Astrocyte (in vitro differentiated cells and primary cell): ENCODE measurements at regions not wholly inside any gene's neighbourhood (a gene's known extent, or its start where the extent isn't known, plus 50 kb on each side); places are given as distances from the start of the nearest gene placed in this dataset.
"Not testable (repeated sequence)": the region's sequence is repeated elsewhere in the genome, so short reads cannot be mapped to it uniquely, and the experiment has no call there.

Source experiments
- DNase-seq: peaks from one replicate; pipeline ENCODE4 v3.0.0-alpha.2; 2010; ENCODE audit warnings: low read depth
- FAIRE-seq: peaks from 2 replicates; lab custom pipeline; 2011; peaks lifted over from hg19 to GRCh38; lab: Jason Lieb, UNC
- H2AFZ ChIP-seq: 2 replicates; pipeline ENCODE4 v1.6.0; 2012; ENCODE audit warnings: low read depth, low read length, inconsistent platforms
- H3K27ac ChIP-seq: 2 replicates; pipeline ENCODE4 v1.5.1; 2011; ENCODE audit warnings: low read depth, low read length, inconsistent platforms
- H3K27me3 ChIP-seq: 2 replicates; pipeline ENCODE4 v1.6.0; 2011; ENCODE audit warnings: low read length, inconsistent platforms; ENCODE audit not compliant: insufficient read depth
- H3K36me3 ChIP-seq: 2 replicates; pipeline ENCODE4 v1.5.1; 2011; ENCODE audit warnings: low read length, inconsistent platforms; ENCODE audit not compliant: insufficient read depth
- H3K4me1 ChIP-seq: 2 replicates; pipeline ENCODE4 v1.5.1; 2011; ENCODE audit warnings: low read length, inconsistent platforms; ENCODE audit not compliant: insufficient read depth
- H3K4me2 ChIP-seq: 2 replicates; pipeline ENCODE4 v1.6.0; 2012; ENCODE audit warnings: low read length, inconsistent platforms
- H3K4me3 ChIP-seq: 2 replicates; pipeline ENCODE4 v1.5.1; 2011; ENCODE audit warnings: low read depth, mild to moderate bottlenecking, low read length, inconsistent platforms; ENCODE audit not compliant: insufficient read depth
- H3K79me2 ChIP-seq: 2 replicates; pipeline ENCODE4 v1.6.0; 2012; ENCODE audit warnings: mild to moderate bottlenecking, low read length, inconsistent platforms; ENCODE audit not compliant: insufficient read depth
- H3K9ac ChIP-seq: 2 replicates; pipeline ENCODE4 v1.6.0; 2012; ENCODE audit warnings: mild to moderate bottlenecking, low read length, inconsistent platforms
- H3K9me3 ChIP-seq: 2 replicates; pipeline ENCODE4 v1.5.1; 2012; ENCODE audit warnings: low read depth, mild to moderate bottlenecking, low read length, inconsistent platforms; ENCODE audit not compliant: insufficient read depth
- H4K20me1 ChIP-seq: 2 replicates; pipeline ENCODE4 v1.6.0; 2012; ENCODE audit warnings: low read length, inconsistent platforms; ENCODE audit not compliant: insufficient read depth
- H3K27ac Mint-ChIP-seq: one replicate; pipeline ENCODE4 v1.8.0; 2021; ENCODE audit warnings: mild to moderate bottlenecking, mixed read lengths; ENCODE audit not compliant: unreplicated experiment
- H3K27me3 Mint-ChIP-seq: one replicate; pipeline ENCODE4 v1.8.0; 2021; ENCODE audit warnings: low read depth, mixed read lengths; ENCODE audit not compliant: unreplicated experiment
- H3K36me3 Mint-ChIP-seq: one replicate; pipeline ENCODE4 v1.8.0; 2021; ENCODE audit warnings: low read depth, mixed read lengths; ENCODE audit not compliant: unreplicated experiment
- H3K4me1 Mint-ChIP-seq: one replicate; pipeline ENCODE4 v1.8.0; 2021; ENCODE audit warnings: low read depth, mixed read lengths; ENCODE audit not compliant: unreplicated experiment
- H3K4me3 Mint-ChIP-seq: one replicate; pipeline ENCODE4 v1.8.0; 2021; ENCODE audit warnings: mild to moderate bottlenecking, moderate library complexity, mixed read lengths; ENCODE audit not compliant: unreplicated experiment
- H3K9me3 Mint-ChIP-seq: one replicate; pipeline ENCODE4 v1.8.0; 2021; ENCODE audit warnings: mild to moderate bottlenecking, mixed read lengths; ENCODE audit not compliant: unreplicated experiment
- EZH2 ChIP-seq: IDR thresholded peaks from 2 replicates; pipeline ENCODE4 v1.6.1; 2012; ENCODE audit warnings: mild to moderate bottlenecking, low read length, inconsistent platforms; ENCODE audit not compliant: insufficient read depth
- TF ChIP-seq, protein P1 (sequence below): IDR thresholded peaks from 2 replicates; pipeline ENCODE4 v1.5.1; 2011; ENCODE audit warnings: low read depth, mild to moderate bottlenecking, inconsistent platforms, low read length, moderate library complexity; ENCODE audit not compliant: insufficient read depth

DNA sequence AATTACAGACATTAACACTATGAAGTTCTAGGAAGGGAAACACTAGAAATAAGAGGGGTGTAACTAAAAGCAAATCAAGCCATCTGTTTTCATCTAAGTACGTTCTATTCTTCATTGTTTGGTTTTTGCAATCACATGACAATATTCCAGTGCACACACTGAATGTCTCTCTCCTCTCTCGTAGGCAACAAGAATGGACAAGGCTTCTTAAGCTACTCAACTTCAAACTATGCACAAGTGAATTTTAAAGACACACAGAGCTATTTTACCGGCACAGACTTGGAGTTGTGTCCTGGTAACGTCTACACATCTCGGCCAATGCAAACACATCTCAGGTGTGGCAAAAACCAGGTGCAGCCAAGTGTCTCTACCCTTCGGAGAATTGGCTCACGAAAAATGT, 173.3 kb downstream of the PRKX start:
- no peaks in the 10 kb centered on the region for H3K36me3 ChIP-seq
- no peak overlapping the region for H3K27ac ChIP-seq
- TF ChIP-seq EZH2: no peak
- TF ChIP-seq, protein P1, sequence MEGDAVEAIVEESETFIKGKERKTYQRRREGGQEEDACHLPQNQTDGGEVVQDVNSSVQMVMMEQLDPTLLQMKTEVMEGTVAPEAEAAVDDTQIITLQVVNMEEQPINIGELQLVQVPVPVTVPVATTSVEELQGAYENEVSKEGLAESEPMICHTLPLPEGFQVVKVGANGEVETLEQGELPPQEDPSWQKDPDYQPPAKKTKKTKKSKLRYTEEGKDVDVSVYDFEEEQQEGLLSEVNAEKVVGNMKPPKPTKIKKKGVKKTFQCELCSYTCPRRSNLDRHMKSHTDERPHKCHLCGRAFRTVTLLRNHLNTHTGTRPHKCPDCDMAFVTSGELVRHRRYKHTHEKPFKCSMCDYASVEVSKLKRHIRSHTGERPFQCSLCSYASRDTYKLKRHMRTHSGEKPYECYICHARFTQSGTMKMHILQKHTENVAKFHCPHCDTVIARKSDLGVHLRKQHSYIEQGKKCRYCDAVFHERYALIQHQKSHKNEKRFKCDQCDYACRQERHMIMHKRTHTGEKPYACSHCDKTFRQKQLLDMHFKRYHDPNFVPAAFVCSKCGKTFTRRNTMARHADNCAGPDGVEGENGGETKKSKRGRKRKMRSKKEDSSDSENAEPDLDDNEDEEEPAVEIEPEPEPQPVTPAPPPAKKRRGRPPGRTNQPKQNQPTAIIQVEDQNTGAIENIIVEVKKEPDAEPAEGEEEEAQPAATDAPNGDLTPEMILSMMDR: no peak
- H3K27ac Mint-ChIP-seq: no peak overlapping the region
- H3K9me3 Mint-ChIP-seq: peaks cover 6% of the 10 kb centered on the region
- no peaks in the 10 kb centered on the region for H3K27me3 ChIP-seq
- H3K4me3 Mint-ChIP-seq: no peak overlapping the region
- H3K36me3 Mint-ChIP-seq: no peaks in the 10 kb centered on the region
- H4K20me1 ChIP-seq: no peaks in the 10 kb centered on the region
- no peaks in the 10 kb centered on the region for H3K4me1 ChIP-seq
- DNase-seq: no peak
- H3K4me1 Mint-ChIP-seq: no peaks in the 10 kb centered on the region
- FAIRE-seq: peak; percentile 54
- no peak overlapping the region for H3K4me3 ChIP-seq
- H3K27me3 Mint-ChIP-seq: peaks cover 5% of the 10 kb centered on the region
- no peaks in the 10 kb centered on the region for H3K9me3 ChIP-seq
- no peak overlapping the region for H2AFZ ChIP-seq
- H3K79me2 ChIP-seq: no peaks in the 10 kb centered on the region
- no peak overlapping the region for H3K9ac ChIP-seq
- H3K4me2 ChIP-seq: no peak overlapping the region

DNA sequence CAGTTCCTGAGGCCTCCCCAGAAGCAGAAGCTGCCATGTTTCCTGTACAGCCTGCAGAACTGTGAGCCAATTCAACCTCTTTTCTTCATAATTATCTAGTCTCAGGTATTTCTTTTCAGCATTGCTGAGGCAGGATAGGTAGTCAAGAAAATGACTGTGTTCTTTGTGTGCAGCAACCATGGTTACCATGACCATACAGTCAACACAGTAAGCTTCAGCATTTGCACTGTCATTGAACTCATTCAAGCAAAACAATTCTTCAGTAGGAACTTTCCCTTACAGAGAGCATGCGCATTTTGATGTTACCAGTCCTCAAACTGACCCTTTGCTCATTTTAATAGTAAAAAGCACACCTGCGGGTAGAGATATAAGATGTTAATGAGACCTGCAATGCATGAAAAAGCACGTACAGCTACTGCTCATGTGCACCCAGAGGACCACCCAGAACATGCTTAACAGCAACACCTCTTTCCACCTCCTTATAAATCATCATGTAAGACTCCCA, 180.8 kb downstream of the PRKX start:
- Mint-ChIP-seq H3K4me1 (peaks cover 1% of the 10 kb centered on the region), H3K36me3 (no peaks in the 10 kb centered on the region), H3K27me3 (peaks cover 5% of the 10 kb centered on the region), H3K27ac (no peak overlapping the region), H3K9me3 (peaks cover 4% of the 10 kb centered on the region), H3K4me3 (no peak overlapping the region)
- TF ChIP-seq, protein P1: no peak
- no peak for TF ChIP-seq EZH2
- no peaks in the 10 kb centered on the region for H4K20me1 ChIP-seq
- H3K4me1 ChIP-seq: peaks cover 3% of the 10 kb centered on the region
- no peak overlapping the region for H3K27ac ChIP-seq
- H3K27me3 ChIP-seq: no peaks in the 10 kb centered on the region
- FAIRE-seq (peak; percentile 81), DNase-seq (no peak)
- H3K36me3 ChIP-seq: no peaks in the 10 kb centered on the region
- H3K9me3 ChIP-seq: no peaks in the 10 kb centered on the region
- no peaks in the 10 kb centered on the region for H3K79me2 ChIP-seq
- H3K9ac ChIP-seq: no peak overlapping the region
- no peak overlapping the region for H2AFZ ChIP-seq
- no peak overlapping the region for H3K4me2 ChIP-seq
- H3K4me3 ChIP-seq: no peak overlapping the region

DNA sequence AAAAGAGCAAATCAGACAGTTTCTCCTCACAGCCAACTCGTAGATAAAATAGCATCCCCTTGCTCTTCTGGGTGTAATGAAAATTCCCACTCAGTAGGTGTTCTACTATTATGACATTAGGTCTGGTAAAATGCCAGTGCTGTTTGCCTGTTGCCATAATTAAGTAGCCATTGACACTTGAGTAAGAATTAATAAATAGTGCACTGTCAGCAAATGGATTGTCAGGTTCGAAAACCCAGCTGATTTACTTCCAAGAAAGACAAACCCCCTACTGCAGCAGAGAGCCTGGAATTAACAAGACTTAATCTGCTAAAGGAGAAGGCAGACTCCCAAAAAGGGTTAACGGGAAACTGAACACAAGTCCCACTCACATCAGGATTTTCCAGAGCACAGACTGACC, 182.0 kb downstream of the PRKX start:
- not testable (repeated sequence) for H3K4me3 Mint-ChIP-seq, H3K27me3 Mint-ChIP-seq, H3K9me3 ChIP-seq, H3K36me3 ChIP-seq, H3K4me1 ChIP-seq, H3K4me3 ChIP-seq, H3K79me2 ChIP-seq, H3K27ac ChIP-seq, H3K4me2 ChIP-seq, H2AFZ ChIP-seq, H3K9ac ChIP-seq, H4K20me1 ChIP-seq, H3K9me3 Mint-ChIP-seq, H3K4me1 Mint-ChIP-seq, H3K36me3 Mint-ChIP-seq, DNase-seq, H3K27ac Mint-ChIP-seq, H3K27me3 ChIP-seq
- FAIRE-seq: peak; percentile 62
